ENCODE measurements at regions not wholly inside any gene's neighbourhood (a gene's known extent, or its start where the extent isn't known, plus 50 kb on each side); places are given as distances from the start of the nearest gene placed in this dataset.
"Not testable (repeated sequence)": the region's sequence is repeated elsewhere in the genome, so short reads cannot be mapped to it uniquely, and the experiment has no call there.

DNA sequence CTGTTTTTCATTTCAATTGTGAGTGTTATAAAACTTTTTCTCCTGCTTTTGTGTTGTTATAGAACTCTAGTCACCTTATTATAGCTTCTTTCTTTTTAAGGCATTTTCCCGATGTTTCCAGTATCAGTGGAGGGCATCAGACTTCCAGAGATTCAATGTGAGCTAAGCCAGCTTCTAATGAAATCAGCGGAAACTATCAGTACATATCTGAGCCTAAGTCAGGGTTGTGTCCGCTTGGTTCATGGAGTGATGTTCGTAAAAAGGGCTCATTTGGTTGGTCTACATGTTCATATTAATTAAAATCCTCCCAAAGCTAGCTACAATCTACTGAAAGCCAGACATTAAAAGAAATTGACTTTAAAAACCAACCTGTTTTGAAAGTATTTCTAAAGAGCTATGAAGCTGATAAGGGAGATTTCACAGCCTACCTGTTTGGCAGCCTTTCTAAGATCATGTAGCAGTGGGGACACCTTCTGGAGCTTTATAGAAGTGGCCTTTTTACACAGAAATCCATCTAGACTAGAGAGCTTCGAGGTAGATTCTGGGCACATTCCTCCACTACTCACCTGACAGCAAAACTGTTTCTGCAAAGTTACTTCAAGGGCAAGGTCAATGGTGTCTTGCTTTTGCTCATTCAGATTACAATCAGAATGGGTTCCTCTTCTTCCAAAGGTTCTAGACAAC is 227.1 kb upstream of the NBPF12 start:
- peak; percentile 64 for DNase-seq

DNA sequence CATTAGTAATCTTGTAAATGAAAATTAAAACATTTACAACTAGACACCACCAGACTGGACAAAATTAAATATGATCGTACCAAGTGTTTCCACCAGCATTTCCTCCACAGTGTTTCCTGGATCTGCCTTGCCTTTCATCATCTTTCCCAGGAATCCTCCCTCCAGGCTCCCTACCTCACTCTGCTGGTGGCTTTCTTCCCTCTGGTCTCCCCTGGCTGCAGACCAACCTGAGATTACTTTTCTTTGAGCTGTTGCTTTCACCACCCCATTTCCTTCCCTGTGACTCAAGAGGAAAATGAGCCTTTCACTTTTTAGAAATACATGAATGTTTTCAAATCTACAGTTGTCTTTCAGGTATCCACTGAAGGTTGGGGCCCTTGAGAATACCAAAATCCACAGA is 228.8 kb upstream of the NBPF12 start:
- DNase-seq: not testable (repeated sequence)

DNA sequence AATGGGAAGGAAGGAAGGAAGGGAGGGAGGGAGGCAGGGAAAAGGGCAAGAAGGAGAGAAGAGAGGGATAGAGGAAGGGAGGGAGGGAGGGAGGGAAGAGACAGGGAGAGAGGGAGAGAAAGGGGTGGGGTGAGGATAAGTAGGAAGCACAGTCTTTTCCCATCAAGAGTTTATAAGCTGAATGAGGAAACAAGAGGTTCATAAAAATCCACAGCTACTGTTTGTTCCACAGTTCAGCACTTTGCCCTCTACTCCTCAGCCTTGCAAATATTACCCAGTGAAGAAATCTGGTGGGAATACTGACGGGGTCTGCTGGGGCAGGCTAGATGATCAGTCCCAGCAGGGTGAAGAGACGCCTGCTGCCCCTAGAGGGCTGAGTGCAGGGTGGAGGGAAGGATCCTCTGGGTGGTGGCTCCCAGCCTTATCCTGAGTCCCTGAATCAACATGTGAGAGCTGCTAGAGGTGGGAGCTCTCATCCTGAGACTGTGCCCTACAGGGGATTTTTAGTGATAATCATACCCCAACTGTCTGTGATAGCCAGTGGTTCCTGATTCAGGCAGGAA is 233.9 kb upstream of the NBPF12 start:
- DNase-seq: not testable (repeated sequence)

DNA sequence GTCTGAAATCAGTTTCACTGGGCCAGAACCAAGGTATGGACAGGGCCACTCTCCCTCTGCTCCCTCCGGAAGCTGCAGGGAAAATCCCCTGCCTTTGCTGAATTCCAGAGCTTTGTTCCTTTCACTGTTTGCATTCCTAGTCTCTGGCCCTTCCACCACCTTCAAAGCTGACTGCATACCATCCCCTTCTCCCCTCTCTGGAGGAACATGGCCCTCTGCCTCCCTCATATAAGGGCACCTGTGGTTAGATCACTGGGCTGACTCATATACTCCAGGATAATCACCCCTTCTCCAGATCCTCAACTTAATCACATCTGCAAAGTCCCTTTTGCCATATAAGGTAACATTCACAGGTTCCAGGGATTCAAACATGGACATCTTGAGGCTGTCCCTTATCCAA is 236.8 kb upstream of the NBPF12 start:
- DNase-seq: not testable (repeated sequence)

DNA sequence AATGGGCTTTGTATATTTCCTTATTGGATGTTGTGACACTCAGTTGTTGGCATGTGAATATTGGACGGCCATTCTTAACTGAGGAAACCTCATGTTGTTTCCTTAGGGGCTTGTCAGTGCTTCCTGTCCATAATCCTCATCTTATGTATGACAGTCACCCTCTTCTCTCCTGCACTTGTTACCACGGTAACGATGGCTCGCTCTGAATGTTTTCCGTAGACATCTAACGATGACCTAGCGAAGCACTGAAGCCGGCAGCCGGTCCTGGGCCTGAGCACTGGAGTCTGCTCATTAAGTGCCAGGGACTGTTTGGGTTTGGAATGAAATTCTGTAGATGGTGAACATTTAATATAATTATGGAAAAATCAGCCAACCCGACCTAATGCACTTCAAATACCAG is 242.7 kb upstream of the NBPF12 start:
- not testable (repeated sequence) for DNase-seq

DNA sequence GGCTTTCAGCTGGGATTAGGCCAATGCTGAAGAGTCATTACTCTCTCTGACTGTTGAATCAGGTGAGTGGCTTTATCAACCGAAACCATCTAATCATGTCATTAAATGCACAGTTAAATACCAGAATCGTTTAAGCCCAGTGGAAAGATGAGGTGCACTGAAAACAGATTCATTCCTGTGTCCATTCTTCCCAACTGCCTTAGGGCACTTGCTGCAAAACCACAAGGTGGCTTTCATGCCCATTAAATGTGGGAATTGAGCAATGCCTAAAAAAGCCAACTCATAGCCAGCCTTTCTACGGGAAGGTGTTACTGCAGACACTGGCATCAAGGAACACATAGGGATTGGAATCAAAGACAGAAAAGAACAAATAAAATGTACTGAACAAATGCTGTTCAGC is 246.3 kb upstream of the NBPF12 start:
- not testable (repeated sequence) for DNase-seq

DNA sequence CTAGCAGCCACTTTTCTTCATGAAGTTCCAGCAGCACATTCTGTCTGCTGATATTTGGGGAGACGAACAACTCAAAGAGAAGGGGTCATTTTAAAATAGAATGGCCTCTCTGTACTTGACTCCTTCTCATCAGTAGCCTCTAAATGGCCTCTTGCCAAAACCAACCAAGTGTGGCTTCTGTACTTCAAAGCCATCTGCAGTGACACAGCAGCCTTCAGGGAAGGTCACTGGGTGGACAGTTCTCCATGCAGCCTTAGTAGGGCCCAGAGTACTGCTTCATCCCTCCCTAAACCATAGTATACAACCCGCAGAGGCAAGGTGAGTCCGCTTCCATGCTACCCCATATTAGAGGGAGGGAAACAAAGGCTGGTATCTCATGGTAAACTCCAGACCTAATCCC is 249.2 kb upstream of the NBPF12 start:
- DNase-seq: not testable (repeated sequence)

DNA sequence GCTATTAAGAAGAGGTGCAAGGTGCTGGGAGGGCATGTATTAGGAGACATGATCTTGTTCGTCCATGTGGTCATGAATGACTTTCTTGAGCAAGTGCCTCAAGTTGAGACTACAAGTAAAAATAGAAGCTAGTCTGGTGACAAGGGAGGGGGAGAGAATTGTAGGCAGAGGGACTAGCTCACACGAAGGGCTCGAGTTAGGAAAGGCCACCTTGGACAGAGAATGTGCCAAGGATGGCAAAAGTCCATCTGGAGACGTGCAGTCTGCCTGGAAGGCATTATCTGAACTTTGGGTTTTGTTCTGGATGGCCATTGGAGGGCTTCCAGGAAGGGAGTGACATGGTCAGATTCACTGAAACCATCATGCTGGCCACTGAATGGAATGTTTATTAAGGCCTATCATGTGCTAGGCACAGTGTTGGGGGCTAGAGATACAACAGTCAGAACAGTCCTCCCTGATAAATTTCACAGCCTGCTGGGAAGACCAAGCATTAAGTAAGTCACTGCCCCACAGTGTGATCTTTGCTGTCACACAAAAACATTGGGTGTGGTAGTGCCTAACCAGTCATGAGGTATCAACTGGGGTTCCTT is 251.3 kb upstream of the NBPF12 start:
- not testable (repeated sequence) for DNase-seq

DNA sequence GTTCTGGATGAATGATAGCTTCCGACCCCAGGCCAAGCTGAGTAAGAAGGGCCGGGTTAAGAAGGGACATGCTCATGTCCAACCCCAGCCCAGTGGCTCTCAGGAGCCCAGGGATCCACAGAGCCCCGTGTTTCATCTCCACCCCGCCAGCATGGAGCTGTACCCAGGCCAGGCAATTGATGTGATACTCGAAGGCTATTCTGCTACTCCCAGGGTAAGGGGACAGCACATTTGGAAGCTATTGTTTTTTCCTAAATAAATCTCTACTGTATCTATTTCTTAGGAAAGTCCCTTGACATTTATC is 255.0 kb upstream of the NBPF12 start:
- DNase-seq: not testable (repeated sequence)

DNA sequence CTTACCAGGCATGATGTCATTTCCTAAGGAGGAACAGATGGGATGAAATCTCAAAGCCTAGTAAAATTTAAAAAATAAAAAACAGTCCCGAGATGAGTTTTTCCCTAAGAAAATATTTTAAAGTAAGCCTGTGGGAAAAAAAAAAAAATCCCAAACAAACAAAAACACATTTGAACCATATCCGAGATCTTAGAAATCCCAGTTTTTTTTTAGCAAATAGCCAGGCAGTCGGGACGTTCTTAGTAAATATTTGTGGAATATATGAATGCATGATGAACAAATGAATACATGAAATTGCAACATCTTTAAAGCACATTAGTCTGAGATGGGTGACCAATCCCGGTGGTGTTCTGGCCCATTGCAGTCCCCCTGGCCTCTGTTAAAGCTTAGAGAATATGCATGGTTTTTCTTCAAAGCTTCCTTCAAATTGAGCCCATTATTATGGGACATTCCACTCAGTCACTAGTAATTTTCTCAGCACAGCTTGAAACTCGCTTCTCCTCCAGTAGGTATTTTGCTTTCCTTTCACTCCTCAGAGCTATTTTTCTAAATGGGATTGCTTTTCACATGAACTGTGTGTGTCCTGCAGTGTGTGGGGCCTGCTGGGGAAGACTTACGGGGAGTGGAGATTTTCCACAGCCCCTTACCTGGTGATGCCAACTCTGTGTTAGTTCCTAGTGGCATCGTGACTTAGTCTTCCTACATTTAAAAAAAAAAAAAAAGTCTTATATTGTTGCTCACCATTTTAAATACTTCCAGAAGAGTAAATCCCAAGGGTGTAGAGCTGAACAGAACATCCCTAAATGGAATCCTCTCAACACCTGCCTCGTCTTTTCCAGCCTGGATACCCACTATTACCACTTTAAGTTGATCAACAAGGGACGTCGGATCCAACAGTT is 255.6 kb upstream of the NBPF12 start:
- DNase-seq: not testable (repeated sequence)

DNA sequence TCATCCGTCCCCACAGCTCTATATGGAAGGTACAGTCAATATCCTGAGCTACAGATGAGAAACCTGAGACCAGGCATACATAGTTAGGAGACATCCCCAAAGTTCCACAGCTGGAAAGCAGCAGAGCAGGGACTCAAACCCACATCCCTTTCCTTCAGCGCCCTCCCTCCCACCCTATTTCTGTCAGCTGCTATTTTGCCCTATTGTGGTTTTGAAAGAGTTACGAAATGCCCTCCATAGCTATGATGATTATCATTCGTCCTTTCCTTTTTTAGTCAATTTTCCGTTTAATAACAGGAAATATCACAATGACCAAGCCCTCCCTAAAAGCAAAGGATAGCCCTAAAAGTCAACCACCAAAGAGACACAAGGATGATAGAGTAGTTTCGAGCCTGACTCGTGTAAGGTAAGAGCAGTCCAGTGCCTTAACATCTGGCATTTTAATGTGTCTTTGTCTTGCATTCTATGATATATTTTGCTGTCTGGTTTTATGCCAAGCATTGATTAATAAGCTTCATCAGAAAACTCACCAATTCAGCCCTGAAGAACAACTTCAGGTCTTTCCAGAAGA is 264.3 kb upstream of the NBPF12 start:
- DNase-seq: not testable (repeated sequence)

DNA sequence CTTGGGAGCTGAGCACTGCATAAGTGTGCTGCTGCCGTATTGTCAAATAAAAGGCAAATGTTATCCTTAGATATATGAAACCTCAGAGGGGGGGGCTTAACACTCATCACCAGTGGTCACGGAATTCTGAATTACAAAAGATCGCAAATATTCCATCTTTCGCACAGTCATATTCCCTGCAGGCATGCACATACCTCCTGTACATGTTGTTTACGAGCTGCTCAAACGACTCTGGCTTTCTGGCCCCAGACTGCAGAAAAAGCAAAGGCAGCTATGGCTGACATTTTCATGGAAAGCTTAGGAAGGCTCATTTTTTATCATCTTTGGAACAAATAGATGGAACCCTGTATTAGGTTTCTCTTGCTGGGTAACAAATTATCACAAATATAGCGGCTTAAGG is 265.5 kb upstream of the NBPF12 start:
- DNase-seq: not testable (repeated sequence)

DNA sequence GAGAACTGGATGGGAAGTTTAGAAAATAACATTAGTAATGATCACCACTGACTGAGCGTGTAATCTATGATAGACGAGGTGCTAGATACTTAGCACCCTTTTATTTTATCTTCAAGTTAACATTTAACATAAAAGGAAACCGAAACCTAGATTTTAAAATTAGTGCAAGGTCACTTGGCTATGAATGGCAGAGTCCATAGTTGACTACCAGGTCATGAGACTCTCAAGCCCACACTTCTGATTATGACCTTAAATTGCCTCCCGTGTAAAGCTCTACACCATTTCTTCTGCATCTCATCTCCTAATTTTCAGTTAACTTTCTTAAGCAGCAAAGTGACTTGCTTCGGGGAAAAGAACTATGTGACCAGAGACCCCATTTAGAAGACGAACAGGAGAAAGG is 266.5 kb upstream of the NBPF12 start:
- DNase-seq: not testable (repeated sequence)

DNA sequence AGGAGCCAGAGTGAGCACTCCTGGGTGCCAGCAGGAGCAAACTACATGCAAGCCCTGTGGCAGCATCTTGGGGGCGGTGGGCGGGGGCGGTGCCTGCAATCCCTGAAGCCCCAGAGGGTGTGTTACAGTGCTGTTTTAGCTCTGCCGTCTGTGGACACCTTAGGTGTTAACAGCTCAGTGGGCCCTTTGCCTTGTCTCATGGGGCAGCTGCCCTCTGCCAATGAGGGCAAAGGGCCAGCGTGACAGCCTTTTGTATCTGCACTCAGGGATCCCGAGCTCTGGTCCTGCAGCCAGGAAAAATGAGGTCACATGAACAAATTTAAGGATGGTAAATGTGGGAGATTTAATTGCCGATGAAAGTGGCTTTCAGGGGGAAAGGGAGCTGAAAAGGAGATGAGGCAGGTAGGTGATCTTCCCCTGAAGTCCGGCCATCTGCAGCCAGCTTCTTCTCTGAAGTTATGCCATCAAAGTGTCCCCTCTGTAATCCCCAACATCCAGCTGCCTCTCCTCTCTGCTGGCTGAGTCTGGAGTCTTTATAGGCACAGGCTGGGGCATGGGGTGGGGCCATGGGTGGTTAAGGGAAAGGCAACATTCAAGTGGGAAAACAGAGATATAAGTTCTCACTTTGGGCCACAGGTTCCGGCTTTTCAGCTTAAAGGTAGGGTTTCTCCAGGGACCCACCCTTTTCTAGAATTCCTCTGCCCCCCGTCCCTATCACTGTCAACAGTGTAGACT is 267.1 kb upstream of the NBPF12 start:
- DNase-seq: not testable (repeated sequence)

DNA sequence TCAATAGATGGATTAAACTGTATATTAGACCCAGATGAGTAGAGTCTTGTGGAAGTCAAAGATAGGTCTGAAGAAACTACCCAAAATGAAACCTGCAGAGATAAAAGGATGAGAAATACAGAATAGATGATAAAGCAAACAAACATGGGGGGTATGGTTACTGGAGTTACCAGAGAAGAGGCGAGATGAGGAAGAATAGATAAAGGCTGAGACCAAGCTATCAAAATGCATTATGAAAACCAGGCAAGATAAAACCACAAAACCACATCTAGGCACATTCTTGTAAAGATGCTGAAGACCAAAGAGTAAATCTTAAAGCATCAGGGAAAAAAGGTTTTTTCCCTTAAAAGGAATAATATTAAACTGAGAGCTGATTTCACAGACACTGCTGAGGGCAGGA is 271.8 kb upstream of the NBPF12 start:
- DNase-seq: not testable (repeated sequence)

DNA sequence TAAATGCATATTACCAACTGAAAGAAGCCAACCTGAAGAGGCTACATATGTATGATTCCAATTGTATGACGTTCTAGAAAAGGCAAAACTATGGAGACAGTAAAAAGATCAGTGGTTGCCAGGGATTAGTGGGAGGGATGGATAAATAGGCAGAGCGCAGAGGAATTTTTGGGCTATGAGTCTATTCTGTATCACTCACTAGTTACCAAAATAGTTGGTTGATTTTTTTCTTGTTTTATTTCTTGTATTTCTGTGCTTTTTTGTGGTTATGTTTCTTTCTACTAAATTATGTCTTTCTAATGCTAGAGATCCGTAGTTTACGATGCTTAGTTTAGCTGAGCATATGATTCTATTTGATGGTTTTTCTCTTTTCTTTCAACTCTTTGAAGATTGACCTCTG is 277.9 kb upstream of the NBPF12 start:
- not testable (repeated sequence) for DNase-seq

DNA sequence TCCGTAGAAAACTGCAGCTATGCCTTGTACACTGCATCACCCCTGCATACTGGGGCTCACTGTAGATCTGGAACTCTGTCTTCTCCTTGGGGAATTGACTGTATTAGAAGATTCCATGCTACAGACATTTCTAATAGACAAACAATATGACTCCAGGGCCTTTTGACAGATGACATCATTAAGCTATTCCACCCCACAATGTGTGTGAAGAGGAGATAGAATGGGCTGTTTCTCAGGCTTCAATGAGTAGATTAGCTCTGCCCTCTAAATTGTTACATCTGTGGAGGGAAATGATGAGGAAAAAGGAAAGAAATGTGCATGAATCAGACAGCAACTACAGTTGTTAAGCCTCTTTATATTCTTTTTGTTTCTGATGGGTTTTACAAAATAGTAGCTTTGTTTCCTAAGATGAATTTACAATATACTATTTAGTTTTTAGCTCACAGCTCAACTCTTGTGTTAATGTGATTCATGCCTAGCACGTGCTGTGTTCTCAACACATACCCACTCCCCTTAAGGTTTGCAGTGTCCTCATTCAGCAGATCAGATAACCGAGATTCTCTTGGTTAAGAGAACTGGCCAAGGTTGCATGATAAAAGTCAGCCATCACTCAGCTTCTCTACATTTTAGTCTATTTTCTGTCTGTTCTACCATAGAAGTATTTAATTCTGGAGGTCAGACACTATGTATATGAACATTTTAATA is 281.6 kb upstream of the NBPF12 start:
- not testable (repeated sequence) for DNase-seq

DNA sequence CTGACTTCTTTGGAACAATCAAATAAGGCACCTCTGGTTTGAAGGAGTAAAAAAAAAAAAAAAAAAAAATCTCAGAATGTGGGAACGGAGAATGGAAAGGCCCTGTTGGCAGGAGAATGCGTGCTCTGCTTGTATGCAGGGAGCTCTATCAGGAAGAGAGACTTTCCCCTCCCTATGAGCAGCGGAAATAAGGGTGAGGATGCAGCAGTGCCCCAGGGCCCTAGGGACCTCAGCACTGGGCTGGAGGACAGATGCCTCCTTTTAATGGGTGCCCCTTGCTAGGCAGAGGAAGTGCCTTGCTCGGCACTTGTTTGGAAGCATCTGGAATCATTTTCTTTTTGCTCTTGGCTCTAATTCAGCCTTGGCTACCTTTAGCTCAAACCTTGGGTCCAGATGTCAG is 283.4 kb upstream of the NBPF12 start:
- not testable (repeated sequence) for DNase-seq

DNA sequence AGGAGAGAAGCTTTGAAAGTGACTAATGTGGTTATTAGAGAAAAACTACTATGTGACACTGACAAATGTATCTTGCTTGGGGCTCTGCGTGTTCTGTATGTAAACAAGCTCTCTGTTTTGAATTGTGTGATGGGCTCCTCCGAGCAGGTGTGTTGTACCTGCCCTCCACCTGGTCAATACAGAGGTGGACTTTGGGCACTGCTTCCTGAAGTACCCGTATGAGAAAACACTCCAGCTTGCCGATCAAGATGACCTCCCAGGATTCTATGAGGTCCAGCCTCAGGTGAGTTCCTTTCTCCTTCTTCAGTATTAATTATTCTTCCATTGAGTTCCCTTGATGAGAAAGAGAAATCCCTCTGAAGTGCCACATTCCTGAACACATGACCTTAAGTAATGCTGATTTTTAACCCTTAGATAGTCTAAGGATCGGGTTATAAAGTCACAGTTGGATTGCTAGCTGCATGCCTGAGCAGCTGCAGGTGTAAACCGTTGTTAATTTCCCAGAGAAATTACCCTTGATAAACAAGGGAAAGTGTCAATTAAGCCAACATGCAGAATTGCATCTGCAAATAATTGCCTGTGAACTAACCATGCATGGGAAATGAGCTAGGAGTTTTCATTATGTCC is 292.0 kb upstream of the NBPF12 start:
- DNase-seq: not testable (repeated sequence)

DNA sequence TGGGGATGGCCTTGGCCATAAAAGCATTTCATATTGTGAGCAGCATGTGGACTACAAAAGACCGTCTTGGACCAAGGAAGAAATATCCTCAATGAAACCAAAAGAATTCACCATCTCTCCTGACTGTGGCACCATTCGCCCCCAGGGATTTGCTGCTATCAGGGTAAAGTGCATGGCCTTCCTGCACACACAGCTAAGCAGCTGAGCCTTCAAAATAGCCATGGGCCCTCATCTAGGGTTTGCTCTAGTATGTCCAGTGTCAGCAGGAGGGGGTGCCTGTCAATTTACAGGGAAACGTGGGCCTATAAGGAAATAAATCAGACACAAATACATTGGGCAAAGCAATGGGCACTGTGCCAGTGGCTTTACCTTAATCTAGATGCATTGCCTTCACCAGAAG is 296.6 kb upstream of the NBPF12 start:
- not testable (repeated sequence) for DNase-seq

DNA sequence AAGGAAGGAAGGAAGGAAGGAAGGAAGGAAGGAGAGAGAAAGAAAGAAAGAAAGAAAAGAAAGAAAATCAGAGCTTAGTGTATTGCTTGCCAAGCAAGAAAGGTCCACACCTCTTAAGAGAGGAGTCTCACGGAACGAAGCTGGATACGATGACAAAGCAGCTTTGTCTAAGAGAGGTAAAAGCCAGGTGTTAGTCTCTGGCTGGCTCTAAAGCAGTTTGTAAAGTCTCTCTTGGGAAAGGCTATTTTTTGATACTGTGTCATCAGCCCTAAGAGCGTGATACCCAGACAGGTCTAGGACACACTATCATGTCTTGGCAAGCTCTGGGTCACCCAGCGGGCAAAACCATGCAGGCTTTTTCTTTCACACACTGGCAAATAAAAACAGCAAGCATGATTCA is 297.5 kb upstream of the NBPF12 start:
- peak; percentile 84 for DNase-seq
